MCF 10A (cell line): ENCODE measurements at regions not wholly inside any gene's neighbourhood (a gene's known extent, or its start where the extent isn't known, plus 50 kb on each side); places are given as distances from the start of the nearest gene placed in this dataset.

Source experiments
- BruUV-seq: library from RNA; stranded (reverse); fragments of 400-500 nt; replicated peaks from 2 replicates; lab custom pipeline; 2021; lab: Mats Ljungman, UMichigan
- CTCF ChIA-PET: fragments of 300-600 bp; sonication (Branson Sonifier 250); formaldehyde crosslinking; extraction: SDS; loops from one replicate; lab custom pipeline; 2021; ENCODE audit warnings: antibody characterized with exemption, inconsistent platforms; lab: Yijun Ruan, JAX
- POLR2A ChIA-PET: fragments of 300-600, 350-650 bp; sonication (Branson Sonifier 250); formaldehyde crosslinking; extraction: SDS; loops from one replicate; lab custom pipeline; 2020; ENCODE audit warnings: antibody characterized with exemption, inconsistent platforms; lab: Yijun Ruan, JAX
- DNase-seq: peaks from one replicate; pipeline ENCODE4 v3.0.0-alpha.2; 2018; ENCODE audit not compliant: unreplicated experiment
- H3K27ac Mint-ChIP-seq: one replicate; pipeline ENCODE4 v1.8.0; 2022; ENCODE audit warnings: mild to moderate bottlenecking, low read depth, mixed read lengths; ENCODE audit not compliant: unreplicated experiment
- H3K27me3 Mint-ChIP-seq: one replicate; pipeline ENCODE4 v1.8.0; 2022; ENCODE audit warnings: mixed read lengths; ENCODE audit not compliant: insufficient read depth, unreplicated experiment
- H3K36me3 Mint-ChIP-seq: one replicate; pipeline ENCODE4 v1.8.0; 2022; ENCODE audit warnings: mild to moderate bottlenecking, moderate library complexity, mixed read lengths; ENCODE audit not compliant: insufficient read depth, unreplicated experiment
- H3K4me1 Mint-ChIP-seq: one replicate; pipeline ENCODE4 v1.8.0; 2022; ENCODE audit warnings: mixed read lengths; ENCODE audit not compliant: insufficient read depth, unreplicated experiment
- H3K4me3 Mint-ChIP-seq: one replicate; pipeline ENCODE4 v1.8.0; 2022; ENCODE audit warnings: mild to moderate bottlenecking, moderate library complexity, mixed read lengths; ENCODE audit not compliant: unreplicated experiment
- H3K9me3 Mint-ChIP-seq: one replicate; pipeline ENCODE4 v1.8.0; 2022; ENCODE audit warnings: mixed read lengths; ENCODE audit not compliant: unreplicated experiment
- CTCF ChIP-seq: fragments of 200-600 bp; IDR thresholded peaks from one replicate; pipeline ENCODE4 v1.8.0; 2022; ENCODE audit warnings: antibody characterized with exemption, mild to moderate bottlenecking; ENCODE audit not compliant: unreplicated experiment
- intact Hi-C: fragments of 100-400 bp; cut with micrococcal nuclease; formaldehyde crosslinking; loops from 2 replicates; pipeline ENCODE4 v1.14.1; 2022

- intact Hi-C loops, result no loop called here
- H3K4me1 Mint-ChIP-seq, result peaks cover 11% of the 10 kb centered on the region
- BruUV-seq, result no TSS peak
- no peak for DNase-seq
- H3K4me3 Mint-ChIP-seq, result no peak overlapping the region
- no peak overlapping the region for H3K27ac Mint-ChIP-seq
- TF ChIP-seq CTCF, result no peak
- H3K36me3 Mint-ChIP-seq, result no peaks in the 10 kb centered on the region
- H3K9me3 Mint-ChIP-seq, result no peaks in the 10 kb centered on the region
- no peaks in the 10 kb centered on the region for H3K27me3 Mint-ChIP-seq
- ChIA-PET CTCF (no interaction called here), POLR2A (no interaction called here)
Measured at GRCh38 chr16:86786994-86787393, 208.6 kb downstream of the FOXL1 start.

DNA sequence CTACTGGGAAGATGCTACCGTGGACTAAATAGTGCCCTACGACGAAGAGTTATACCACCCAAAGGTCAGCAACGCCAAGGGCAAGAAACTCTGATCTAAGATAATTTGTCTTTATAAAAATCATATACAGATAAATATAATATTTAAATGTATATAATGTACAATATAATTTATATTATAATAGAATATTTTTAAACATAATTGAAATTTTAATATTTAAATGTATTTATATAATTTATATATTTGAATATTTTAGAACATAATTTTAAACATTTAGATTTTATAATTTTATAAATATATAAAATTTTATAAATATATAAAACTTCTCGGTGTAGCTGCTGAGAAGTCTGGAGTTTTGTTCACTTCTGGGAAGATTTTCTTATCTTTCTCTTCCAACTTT is 209.2 kb downstream of the FOXL1 start:
- ChIA-PET CTCF (no interaction called here), POLR2A (interaction anchor here (0.6 kb wide), 1 partner anchor 1876 kb away, joined by 3 read pairs; the partner anchor contains the start of gene MVD)
- no peaks in the 10 kb centered on the region for H3K27me3 Mint-ChIP-seq
- TF ChIP-seq CTCF, result no peak
- H3K4me1 Mint-ChIP-seq, result peaks cover 11% of the 10 kb centered on the region
- no peak overlapping the region for H3K4me3 Mint-ChIP-seq
- H3K27ac Mint-ChIP-seq, result no peak overlapping the region
- intact Hi-C loops, result no loop called here
- no TSS peak for BruUV-seq
- H3K9me3 Mint-ChIP-seq, result no peaks in the 10 kb centered on the region
- no peaks in the 10 kb centered on the region for H3K36me3 Mint-ChIP-seq
- no peak for DNase-seq

DNA sequence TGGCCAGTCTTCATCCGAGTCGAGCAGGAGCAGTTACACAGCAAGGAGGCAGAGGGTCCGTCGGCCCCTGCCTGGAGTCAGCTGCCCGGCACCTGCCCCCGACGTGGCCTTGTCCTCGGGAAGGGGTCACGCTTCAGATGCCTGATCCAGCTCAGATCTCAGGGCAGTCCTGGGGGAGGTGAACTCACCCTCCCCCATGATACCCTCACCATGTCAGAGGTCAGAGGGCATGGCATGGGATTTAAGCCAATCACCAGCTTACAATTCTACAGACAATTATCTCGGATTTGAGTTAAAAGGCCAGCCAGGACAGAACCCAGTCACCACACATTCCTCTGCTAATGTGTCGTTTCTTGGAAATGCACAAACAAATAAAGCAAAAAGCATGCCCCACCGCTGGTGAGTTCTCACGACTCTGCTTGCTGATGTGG is 211.3 kb downstream of the FOXL1 start:
- BruUV-seq, result no TSS peak
- no peaks in the 10 kb centered on the region for H3K27me3 Mint-ChIP-seq
- H3K36me3 Mint-ChIP-seq, result no peaks in the 10 kb centered on the region
- POLR2A ChIA-PET, result no interaction called here
- CTCF ChIA-PET, result interaction anchor here (0.6 kb wide), 1 partner anchor 570 kb away, joined by 3 read pairs; no protein-coding TSS in a partner anchor
- intact Hi-C loops, result no loop called here
- H3K9me3 Mint-ChIP-seq, result no peaks in the 10 kb centered on the region
- no peak overlapping the region for H3K27ac Mint-ChIP-seq
- H3K4me3 Mint-ChIP-seq, result no peak overlapping the region
- TF ChIP-seq CTCF, result no peak
- H3K4me1 Mint-ChIP-seq, result no peaks in the 10 kb centered on the region
- DNase-seq, result no peak

GRCh38 chr16:86791287-86792035 is 213.1 kb downstream of the FOXL1 start:
- BruUV-seq, result no TSS peak
- TF ChIP-seq CTCF, result no peak
- DNase-seq, result no peak
- no peak overlapping the region for H3K27ac Mint-ChIP-seq
- H3K27me3 Mint-ChIP-seq, result no peaks in the 10 kb centered on the region
- H3K36me3 Mint-ChIP-seq, result no peaks in the 10 kb centered on the region
- ChIA-PET POLR2A (no interaction called here), CTCF (interaction anchor here (0.6 to 0.7 kb wide), 2 partner anchors 15 to 487 kb away, joined by 3 read pairs; no protein-coding TSS in a partner anchor)
- intact Hi-C loops, result no loop called here
- no peak overlapping the region for H3K4me3 Mint-ChIP-seq
- H3K4me1 Mint-ChIP-seq, result no peaks in the 10 kb centered on the region
- no peaks in the 10 kb centered on the region for H3K9me3 Mint-ChIP-seq
